ENCODE measurements at regions not wholly inside any gene's neighbourhood (a gene's known extent, or its start where the extent isn't known, plus 50 kb on each side); places are given as distances from the start of the nearest gene placed in this dataset.

GRCh38 chr18:22856870-22857269 is 76.3 kb upstream of the RBBP8 start:
- no peak overlapping the region for H2AFZ ChIP-seq (ENCODE audit: low read length)
- H3K9me2 ChIP-seq (replicated peaks; ENCODE audit: low read depth, low read length) = no peaks in the 10 kb centered on the region
- no peaks in the 10 kb centered on the region for H3K9me3 ChIP-seq (ENCODE audit: insufficient read depth, low read depth, low read length)
- H3K27me3 ChIP-seq (ENCODE audit: insufficient read depth, low read length, poor library complexity, severe bottlenecking) = no peaks in the 10 kb centered on the region
- H3K4me3 ChIP-seq (ENCODE audit: low read length, poor library complexity, severe bottlenecking) = no peak overlapping the region
- no peak overlapping the region for H3K4me2 ChIP-seq (ENCODE audit: low read depth, low read length, poor library complexity, severe bottlenecking)
- no peak overlapping the region for H3K9ac ChIP-seq (ENCODE audit: low read depth, low read length, poor library complexity, severe bottlenecking)
- no peaks in the 10 kb centered on the region for H3F3A ChIP-seq (ENCODE audit: low read depth)
- H3K4me1 ChIP-seq (ENCODE audit: insufficient read depth, low read length, poor library complexity, severe bottlenecking) = no peaks in the 10 kb centered on the region
- TF ChIP-seq EZH2phosphoT487 (IDR thresholded peaks at IDR 0.05; ENCODE audit: borderline replicate concordance) = no peak
- no peak for TF ChIP-seq CTCF (conservative IDR thresholded peaks at IDR 0.05; ENCODE audit: low read length)
- no peaks in the 10 kb centered on the region for H3K79me2 ChIP-seq (ENCODE audit: insufficient read depth, low read length)
- no peaks in the 10 kb centered on the region for H3K36me3 ChIP-seq (ENCODE audit: insufficient read depth, low read length)
- no peaks in the 10 kb centered on the region for H4K20me1 ChIP-seq (ENCODE audit: insufficient read depth, low read length, poor library complexity, severe bottlenecking)

- Histone ChIP-seq H3F3A (ENCODE audit: low read depth) (no peaks in the 10 kb centered on the region), H3K9me3 (ENCODE audit: insufficient read depth, low read depth, low read length) (no peaks in the 10 kb centered on the region), H3K27me3 (ENCODE audit: insufficient read depth, low read length, poor library complexity, severe bottlenecking) (no peaks in the 10 kb centered on the region), H3K9me2 (replicated peaks; ENCODE audit: low read depth, low read length) (no peaks in the 10 kb centered on the region), H3K4me3 (ENCODE audit: low read length, poor library complexity, severe bottlenecking) (no peak overlapping the region), H3K4me2 (ENCODE audit: low read depth, low read length, poor library complexity, severe bottlenecking) (no peak overlapping the region), H2AFZ (ENCODE audit: low read length) (no peak overlapping the region), H3K36me3 (ENCODE audit: insufficient read depth, low read length) (no peaks in the 10 kb centered on the region), H3K79me2 (ENCODE audit: insufficient read depth, low read length) (no peaks in the 10 kb centered on the region), H3K4me1 (ENCODE audit: insufficient read depth, low read length, poor library complexity, severe bottlenecking) (no peaks in the 10 kb centered on the region), H3K9ac (ENCODE audit: low read depth, low read length, poor library complexity, severe bottlenecking) (no peak overlapping the region), H4K20me1 (ENCODE audit: insufficient read depth, low read length, poor library complexity, severe bottlenecking) (no peaks in the 10 kb centered on the region)
- TF ChIP-seq EZH2phosphoT487 (IDR thresholded peaks at IDR 0.05; ENCODE audit: borderline replicate concordance) (no peak), CTCF (conservative IDR thresholded peaks at IDR 0.05; ENCODE audit: low read length) (no peak)
Measured at GRCh38 chr18:22858121-22858520, 75.0 kb upstream of the RBBP8 start.

GRCh38 chr18:22860807-22861206 is 72.3 kb upstream of the RBBP8 start:
- Histone ChIP-seq H3K9me3 (ENCODE audit: insufficient read depth, low read depth, low read length) (no peaks in the 10 kb centered on the region), H4K20me1 (ENCODE audit: insufficient read depth, low read length, poor library complexity, severe bottlenecking) (no peaks in the 10 kb centered on the region), H3K9ac (ENCODE audit: low read depth, low read length, poor library complexity, severe bottlenecking) (no peak overlapping the region), H3K9me2 (replicated peaks; ENCODE audit: low read depth, low read length) (no peaks in the 10 kb centered on the region), H3K79me2 (ENCODE audit: insufficient read depth, low read length) (no peaks in the 10 kb centered on the region), H3K4me1 (ENCODE audit: insufficient read depth, low read length, poor library complexity, severe bottlenecking) (no peaks in the 10 kb centered on the region), H3F3A (ENCODE audit: low read depth) (no peaks in the 10 kb centered on the region), H2AFZ (ENCODE audit: low read length) (no peak overlapping the region), H3K36me3 (ENCODE audit: insufficient read depth, low read length) (no peaks in the 10 kb centered on the region), H3K4me2 (ENCODE audit: low read depth, low read length, poor library complexity, severe bottlenecking) (no peak overlapping the region), H3K4me3 (ENCODE audit: low read length, poor library complexity, severe bottlenecking) (no peak overlapping the region), H3K27me3 (ENCODE audit: insufficient read depth, low read length, poor library complexity, severe bottlenecking) (no peaks in the 10 kb centered on the region)
- TF ChIP-seq EZH2phosphoT487 (IDR thresholded peaks at IDR 0.05; ENCODE audit: borderline replicate concordance) = no peak
- no peak for TF ChIP-seq CTCF (conservative IDR thresholded peaks at IDR 0.05; ENCODE audit: low read length)
